Kidney glomerular epithelial cell (primary cell): ENCODE measurements at regions not wholly inside any gene's neighbourhood (a gene's known extent, or its start where the extent isn't known, plus 50 kb on each side); places are given as distances from the start of the nearest gene placed in this dataset.
"Not testable (repeated sequence)": the region's sequence is repeated elsewhere in the genome, so short reads cannot be mapped to it uniquely, and the experiment has no call there.

ENCODE experiments used
- DNase-seq: peaks from one replicate; lab custom pipeline; 2025; lab: John Stamatoyannopoulos, UW

GRCh38 chr14:77985211-77985615, 185.0 kb upstream of the NRXN3 start:
- DNase-seq, result no peak

GRCh38 chr14:77986773-77987172, 183.4 kb upstream of the NRXN3 start:
- no peak for DNase-seq

GRCh38 chr14:77988096-77988870, 181.9 kb upstream of the NRXN3 start:
- DNase-seq, result no peak

- peak; percentile 88 for DNase-seq
Observed at GRCh38 chr14:77988970-77989369, 181.2 kb upstream of the NRXN3 start.

GRCh38 chr14:77989441-77989991, 180.7 kb upstream of the NRXN3 start:
- no peak for DNase-seq

DNA sequence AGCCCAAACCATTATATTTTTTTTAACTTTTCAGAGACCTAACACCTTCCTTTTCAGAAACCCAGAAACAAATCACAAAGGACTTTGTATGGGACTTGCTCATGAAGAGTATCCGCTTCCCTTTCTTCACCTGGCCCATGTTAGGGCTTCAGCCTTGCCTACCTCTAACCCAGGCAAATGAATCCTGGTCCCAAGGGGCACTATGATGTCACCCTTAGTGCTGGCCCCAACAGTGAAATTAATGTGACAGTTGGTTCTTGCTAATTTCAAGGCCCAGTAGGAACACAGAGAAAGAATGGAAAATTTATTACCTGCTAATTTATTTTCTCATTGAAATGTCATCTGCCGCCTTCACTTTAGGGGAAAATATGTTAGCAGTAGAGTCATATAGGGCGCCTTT, 179.8 kb upstream of the NRXN3 start:
- DNase-seq, result no peak

DNA sequence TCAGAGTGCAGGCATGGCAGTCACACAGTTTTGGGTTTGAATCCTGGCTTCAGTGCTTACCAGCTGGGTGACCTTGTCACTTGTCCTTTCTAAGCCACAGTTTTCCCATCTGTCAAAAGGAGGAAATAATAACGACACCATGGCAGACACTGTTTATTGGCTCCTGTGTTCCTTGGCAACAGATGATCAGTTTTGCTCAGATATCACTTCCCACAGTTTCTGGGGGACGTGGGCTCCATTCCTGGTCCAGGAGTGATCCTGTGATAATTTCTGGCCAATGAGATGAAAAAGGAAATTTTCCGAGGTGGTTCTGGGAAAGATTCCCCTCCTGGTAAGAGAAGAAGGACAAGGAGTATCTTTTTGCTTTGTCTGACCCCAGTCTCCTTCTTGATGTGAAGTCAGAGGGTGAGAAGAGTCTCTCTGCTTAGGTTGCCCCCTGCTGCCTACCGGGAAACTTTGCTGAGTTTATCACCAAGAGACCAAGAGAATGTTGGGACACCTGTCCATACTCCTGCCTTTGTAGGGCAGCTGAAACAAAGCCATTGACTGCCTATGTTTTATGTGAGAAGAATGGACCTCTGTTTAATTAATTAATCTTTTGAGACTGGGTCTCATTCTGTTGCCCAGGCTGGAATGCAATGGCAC, 178.9 kb upstream of the NRXN3 start:
- no peak for DNase-seq

- peak; percentile 64 for DNase-seq
Observed at GRCh38 chr14:78005325-78005724, 164.8 kb upstream of the NRXN3 start.

- DNase-seq, result no peak
Observed at GRCh38 chr14:78007160-78007559, 163.0 kb upstream of the NRXN3 start.

GRCh38 chr14:78010688-78011087, 159.5 kb upstream of the NRXN3 start:
- peak; percentile 44 for DNase-seq

DNA sequence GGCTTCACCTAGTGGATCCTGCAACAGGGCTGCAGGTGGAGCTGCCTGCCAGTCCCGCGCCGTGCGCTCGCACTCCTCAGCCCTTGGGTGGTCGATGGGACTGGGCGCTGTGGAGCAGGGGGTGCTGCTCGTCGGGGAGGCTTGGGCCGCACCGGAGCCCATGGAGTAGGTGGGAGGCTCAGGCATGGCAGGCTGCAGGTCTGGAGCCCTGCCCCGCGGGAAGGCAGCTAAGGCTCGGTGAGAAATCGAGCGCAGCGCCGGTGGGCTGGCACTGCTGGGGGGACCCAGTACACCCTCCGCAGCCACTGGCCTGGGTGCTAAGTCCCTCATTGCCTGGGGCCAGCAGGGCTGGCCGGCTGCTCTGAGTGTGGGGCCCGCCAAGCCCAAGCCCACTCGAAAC, 156.3 kb upstream of the NRXN3 start:
- DNase-seq, result not testable (repeated sequence)

DNA sequence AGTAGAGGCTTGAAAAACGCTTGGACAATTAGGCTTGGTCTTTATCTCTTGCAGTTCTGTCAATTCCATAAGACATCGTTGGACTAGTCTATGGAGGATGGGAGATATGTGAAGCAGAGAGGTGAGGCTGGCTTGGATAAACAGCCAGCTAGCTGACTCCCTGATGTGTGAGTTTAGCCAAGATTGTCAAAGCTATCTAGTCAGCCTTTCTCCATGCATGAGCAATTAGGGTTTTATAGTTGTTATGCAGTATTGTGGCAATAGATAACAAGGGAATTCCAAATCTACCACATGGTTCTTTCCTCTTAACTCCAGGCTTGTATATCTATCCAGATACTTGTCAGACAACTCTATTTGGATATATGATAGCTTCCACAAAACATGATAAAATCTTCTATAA, 153.6 kb upstream of the NRXN3 start:
- peak; percentile 29 for DNase-seq

GRCh38 chr14:78018283-78018682, 151.9 kb upstream of the NRXN3 start:
- DNase-seq, result no peak

GRCh38 chr14:78022059-78022458, 148.1 kb upstream of the NRXN3 start:
- DNase-seq, result peak; percentile 31

GRCh38 chr14:78023112-78023511, 147.1 kb upstream of the NRXN3 start:
- no peak for DNase-seq

DNA sequence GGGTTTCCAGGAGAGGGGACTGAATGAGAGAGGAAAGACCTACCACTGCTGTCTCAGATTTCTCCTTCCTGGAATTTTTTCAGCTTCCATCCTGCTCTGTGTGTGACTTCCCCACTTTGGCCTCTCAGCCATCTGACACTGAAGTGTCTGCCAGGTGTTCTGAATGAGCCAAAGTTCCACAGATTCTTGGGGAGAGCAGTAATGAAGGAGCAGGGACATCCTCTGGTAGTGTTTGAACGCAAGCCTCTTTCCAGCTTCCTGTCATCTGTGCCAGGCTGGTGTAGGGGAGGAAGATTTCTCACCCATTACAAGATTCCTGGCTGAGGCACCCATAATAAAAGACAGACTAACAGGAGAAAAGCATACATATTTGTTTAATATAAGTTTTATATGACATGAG, 141.7 kb upstream of the NRXN3 start:
- DNase-seq, result no peak

DNA sequence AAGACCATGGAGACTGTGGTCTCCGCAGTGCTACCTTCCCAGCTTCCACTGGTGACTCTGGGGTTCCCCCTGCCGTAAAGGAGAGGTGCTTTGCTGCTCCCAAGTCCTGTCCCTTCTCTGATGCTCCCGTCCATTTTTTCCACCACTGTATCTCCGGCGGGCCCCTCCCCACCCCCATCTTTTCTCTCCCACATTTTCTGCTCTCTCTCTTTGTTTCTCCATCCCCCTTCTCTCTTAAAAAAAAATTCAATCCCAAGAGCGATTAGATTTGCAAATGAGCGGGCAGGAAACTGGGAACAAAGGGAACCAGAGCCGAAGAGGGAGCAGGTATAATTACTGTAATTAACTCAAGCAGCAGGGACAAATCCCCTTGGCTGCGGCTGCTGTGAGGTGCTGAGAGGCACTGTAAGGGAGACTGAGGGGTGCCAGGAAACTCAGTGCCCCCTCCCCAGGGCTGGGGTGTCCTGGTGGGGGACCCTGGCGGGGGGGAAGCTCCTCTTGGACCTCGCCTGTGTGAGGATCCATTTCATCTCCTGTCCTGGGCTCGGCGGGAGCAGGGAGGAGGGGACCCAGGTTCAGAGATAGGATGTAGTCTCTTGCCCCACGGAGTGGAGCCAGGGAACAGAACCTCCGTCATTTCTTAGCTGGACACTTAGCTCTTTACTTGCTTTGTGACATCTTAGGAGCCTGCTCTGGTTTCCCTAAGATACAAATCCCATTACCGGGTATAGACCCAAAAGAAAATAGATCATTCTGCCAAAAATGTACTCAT, 140.4 kb upstream of the NRXN3 start:
- DNase-seq, result no peak

GRCh38 chr14:78043349-78043748, 126.8 kb upstream of the NRXN3 start:
- no peak for DNase-seq

DNA sequence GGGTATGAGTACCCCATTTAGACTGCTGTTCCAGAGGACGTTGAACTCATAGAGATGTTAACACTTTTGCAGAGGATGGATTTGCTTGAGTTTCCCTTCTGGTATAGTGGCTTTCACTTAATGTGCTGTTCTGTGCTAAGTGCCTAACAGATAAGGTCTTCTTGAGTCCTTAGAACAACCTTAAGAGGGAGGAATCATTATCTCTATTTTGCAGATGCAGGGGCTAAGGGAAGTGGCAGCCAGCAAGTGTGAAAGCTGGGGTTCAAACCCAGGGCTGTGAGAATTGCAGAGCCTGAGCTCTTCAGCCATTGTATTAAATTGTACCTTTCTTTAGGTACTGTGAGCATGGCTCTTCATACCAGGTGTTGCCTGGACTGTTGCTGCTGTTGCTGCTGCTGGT, 122.1 kb upstream of the NRXN3 start:
- DNase-seq, result no peak

DNA sequence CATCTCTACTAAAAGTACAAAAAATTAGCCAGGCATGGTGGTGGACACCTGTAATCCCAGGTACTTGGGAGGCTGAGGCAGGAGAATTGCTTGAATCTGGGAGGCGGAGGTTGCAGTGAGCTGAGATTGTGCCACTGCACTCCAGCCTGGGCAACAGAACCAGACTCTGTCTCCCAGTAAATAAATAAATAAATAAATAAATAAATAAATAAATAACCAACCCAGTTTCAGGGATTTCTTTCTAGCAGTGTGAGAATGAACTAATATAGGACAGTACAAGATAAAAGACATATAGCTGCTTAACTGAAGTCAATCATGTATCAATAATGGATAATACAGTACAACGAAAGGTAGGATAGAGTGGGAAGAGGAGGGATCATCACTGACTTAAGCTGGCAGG, 113.3 kb upstream of the NRXN3 start:
- not testable (repeated sequence) for DNase-seq

DNA sequence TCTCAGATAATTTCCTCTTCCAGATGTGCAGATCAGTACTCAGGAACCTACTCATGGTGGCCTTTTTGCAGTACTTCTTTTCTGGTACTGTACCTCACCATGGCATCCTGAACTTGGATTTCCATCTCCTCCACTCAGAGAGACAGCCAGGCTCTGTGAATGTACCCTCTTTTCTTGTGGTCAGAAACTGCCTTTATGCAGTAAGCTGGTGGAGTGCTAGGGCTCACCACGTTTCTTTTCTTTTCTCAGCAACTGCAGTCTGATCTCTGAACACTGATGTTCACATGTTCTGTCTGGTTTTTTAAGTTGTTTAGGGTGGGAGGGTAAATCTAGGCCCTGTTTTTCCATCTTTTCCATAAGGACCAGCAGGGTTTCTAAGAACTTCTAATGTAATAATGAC, 99.8 kb upstream of the NRXN3 start:
- DNase-seq, result no peak

- no peak for DNase-seq
Observed at GRCh38 chr14:78071016-78071549, 99.1 kb upstream of the NRXN3 start.
